DND-41 (cell line): ENCODE measurements at regions not wholly inside any gene's neighbourhood (a gene's known extent, or its start where the extent isn't known, plus 50 kb on each side); places are given as distances from the start of the nearest gene placed in this dataset.

Experiments
- ATAC-seq: fragments of 200-7000 bp; cut with Tn5 transposase; 3 replicates; pipeline ENCODE4 v1.9.1; 2021; ENCODE audit warnings: low read depth; ENCODE audit not compliant: insufficient read depth
- DNase-seq: peaks from one replicate; pipeline ENCODE4 v3.0.0-alpha.2; 2020
- H2AFZ ChIP-seq: 2 replicates; pipeline ENCODE4 v1.6.0; 2012; ENCODE audit warnings: low read depth, low read length
- H3K27ac ChIP-seq: 2 replicates; pipeline ENCODE4 v1.5.1; 2012; ENCODE audit warnings: low read length, inconsistent platforms
- H3K27me3 ChIP-seq: fragments of 200-600 bp; sonication (generic); 2 replicates; pipeline ENCODE4 v1.6.0; 2012; ENCODE audit warnings: low read length, mild to moderate bottlenecking, inconsistent platforms; ENCODE audit not compliant: insufficient read depth, poor library complexity
- H3K36me3 ChIP-seq: 2 replicates; pipeline ENCODE4 v1.5.1; 2012; ENCODE audit warnings: low read length, inconsistent platforms; ENCODE audit not compliant: insufficient read depth
- H3K4me1 ChIP-seq: 2 replicates; pipeline ENCODE4 v1.5.1; 2012; ENCODE audit warnings: mild to moderate bottlenecking, low read length; ENCODE audit not compliant: insufficient read depth
- H3K4me2 ChIP-seq: 2 replicates; pipeline ENCODE4 v1.6.0; 2012; ENCODE audit warnings: mild to moderate bottlenecking, moderate library complexity, low read length, inconsistent platforms; ENCODE audit not compliant: insufficient read depth
- H3K4me3 ChIP-seq, 2 experiments: fragments of 200-600 bp in 1 of 2; shearing (Covaris generic) in 1 of 2; 2 replicates each; pipeline ENCODE4 v1.5.1; 2012 to 2016; ENCODE audit warnings: inconsistent platforms in 2 of 2, low read length in 2 of 2, mild to moderate bottlenecking in 2 of 2, low read depth in 1 of 2, moderate library complexity in 1 of 2
- H3K79me2 ChIP-seq: 2 replicates; pipeline ENCODE4 v1.6.0; 2012; ENCODE audit warnings: low read length, inconsistent platforms; ENCODE audit not compliant: insufficient read depth
- H3K9ac ChIP-seq: 2 replicates; pipeline ENCODE4 v1.6.0; 2012; ENCODE audit warnings: low read depth, mild to moderate bottlenecking, inconsistent platforms, low read length, moderate library complexity
- H3K9me3 ChIP-seq: 2 replicates; pipeline ENCODE4 v1.5.1; 2012; ENCODE audit warnings: low read length, moderate library complexity, mild to moderate bottlenecking, inconsistent platforms; ENCODE audit not compliant: insufficient read depth, severe bottlenecking
- H4K20me1 ChIP-seq: 2 replicates; pipeline ENCODE4 v1.6.0; 2012; ENCODE audit warnings: low read length; ENCODE audit not compliant: insufficient read depth
- CTCF ChIP-seq: IDR thresholded peaks from 2 replicates; pipeline ENCODE4 v1.5.1; 2012; ENCODE audit warnings: borderline replicate concordance, low read length, moderate library complexity, mild to moderate bottlenecking; ENCODE audit not compliant: poor library complexity, severe bottlenecking; ENCODE audit errors: extremely low read depth
- EZH2 ChIP-seq: IDR thresholded peaks from 3 replicates; pipeline ENCODE4 v1.6.1; 2012; ENCODE audit warnings: borderline replicate concordance, low read depth, mild to moderate bottlenecking, moderate library complexity, low read length, inconsistent platforms; ENCODE audit not compliant: severe bottlenecking

GRCh38 chr9:17846948-17847655, 268.2 kb downstream of the SH3GL2 start:
- H3K27me3 ChIP-seq: no peaks in the 10 kb centered on the region
- H3K79me2 ChIP-seq: no peaks in the 10 kb centered on the region
- no peaks in the 10 kb centered on the region for H3K4me1 ChIP-seq
- ATAC-seq: no peak
- no peak for DNase-seq
- no peak for TF ChIP-seq EZH2
- no peaks in the 10 kb centered on the region for H3K36me3 ChIP-seq
- no peak overlapping the region for H3K4me3 ChIP-seq
- H3K27ac ChIP-seq: no peak overlapping the region
- H2AFZ ChIP-seq: no peak overlapping the region
- no peak overlapping the region for H3K4me2 ChIP-seq
- no peaks in the 10 kb centered on the region for H4K20me1 ChIP-seq
- H3K9me3 ChIP-seq: peaks cover 4% of the 10 kb centered on the region
- no peak overlapping the region for H3K9ac ChIP-seq

GRCh38 chr9:17847908-17848307, 269.0 kb downstream of the SH3GL2 start:
- Histone ChIP-seq H4K20me1 (no peaks in the 10 kb centered on the region), H3K27me3 (no peaks in the 10 kb centered on the region), H3K79me2 (no peaks in the 10 kb centered on the region), H3K9ac (no peak overlapping the region), H3K36me3 (no peaks in the 10 kb centered on the region), H3K9me3 (peaks cover 4% of the 10 kb centered on the region), H3K4me3 (no peak overlapping the region), H3K27ac (no peak overlapping the region), H2AFZ (no peak overlapping the region), H3K4me1 (no peaks in the 10 kb centered on the region), H3K4me2 (no peak overlapping the region)
- DNase-seq (no peak), ATAC-seq (no peak)
- TF ChIP-seq EZH2: no peak
- no peak for TF ChIP-seq CTCF

GRCh38 chr9:17852108-17852507, 273.2 kb downstream of the SH3GL2 start:
- no peak for ATAC-seq
- Histone ChIP-seq H3K9me3 (no peaks in the 10 kb centered on the region), H3K4me2 (no peak overlapping the region), H2AFZ (no peak overlapping the region), H3K36me3 (no peaks in the 10 kb centered on the region), H3K4me3 (no peak overlapping the region), H3K4me1 (no peaks in the 10 kb centered on the region), H3K9ac (no peak overlapping the region), H3K27ac (no peak overlapping the region), H4K20me1 (no peaks in the 10 kb centered on the region), H3K79me2 (no peaks in the 10 kb centered on the region), H3K27me3 (no peaks in the 10 kb centered on the region)
- DNase-seq: no peak
- TF ChIP-seq CTCF: no peak
- no peak for TF ChIP-seq EZH2

GRCh38 chr9:17854487-17854886, 275.6 kb downstream of the SH3GL2 start:
- Histone ChIP-seq H2AFZ (no peak overlapping the region), H3K4me2 (no peak overlapping the region), H3K27ac (no peak overlapping the region), H3K9ac (no peak overlapping the region), H3K9me3 (no peaks in the 10 kb centered on the region), H4K20me1 (no peaks in the 10 kb centered on the region), H3K4me3 (no peak overlapping the region), H3K4me1 (no peaks in the 10 kb centered on the region), H3K79me2 (no peaks in the 10 kb centered on the region), H3K27me3 (no peaks in the 10 kb centered on the region), H3K36me3 (no peaks in the 10 kb centered on the region)
- DNase-seq (no peak), ATAC-seq (no peak)
- TF ChIP-seq EZH2 (no peak), CTCF (no peak)
